ENCODE measurements at regions not wholly inside any gene's neighbourhood (a gene's known extent, or its start where the extent isn't known, plus 50 kb on each side); places are given as distances from the start of the nearest gene placed in this dataset.

- no peaks in the 10 kb centered on the region for H3K79me2 ChIP-seq (ENCODE audit: insufficient read depth, low read depth, low read length)
- no peak overlapping the region for H2AFZ ChIP-seq (ENCODE audit: low read length)
These were observed 173.2 kb downstream of the AREG start for GRCh38 chr4:74618166-74618565.

GRCh38 chr4:74618659-74619058 lies 173.7 kb downstream of the AREG start:
- BruUV-seq (replicated peaks), result no TSS peak
- CTCF ChIA-PET (ENCODE audit: unreplicated experiment), result no interaction called here
- no peak overlapping the region for H3K4me2 ChIP-seq (ENCODE audit: low read length)

More at GRCh38 chr4:74618166-74618565, 173.2 kb downstream of the AREG start:
- Histone ChIP-seq H3K4me3 (ENCODE audit: low read depth, low read length, poor library complexity, severe bottlenecking) (no peak overlapping the region), H3K9me3 (ENCODE audit: low read length) (no peaks in the 10 kb centered on the region), H3K4me2 (ENCODE audit: low read length) (no peak overlapping the region), H4K20me1 (ENCODE audit: insufficient read depth, low read length) (no peaks in the 10 kb centered on the region), H3K27ac (ENCODE audit: low read depth, low read length, poor library complexity, severe bottlenecking) (no peak overlapping the region), H3K9me2 (ENCODE audit: insufficient read depth, low read length) (no peaks in the 10 kb centered on the region), H3K4me1 (ENCODE audit: insufficient read depth, low read length, poor library complexity, severe bottlenecking) (no peaks in the 10 kb centered on the region), H3K36me3 (ENCODE audit: insufficient read depth, low read length) (no peaks in the 10 kb centered on the region)
- intact Hi-C loops (cut with micrococcal nuclease; ENCODE audit: unreplicated experiment), result no loop called here
- no peak for DNase-seq (ENCODE audit: low spot score)
- no peak for TF ChIP-seq EZH2phosphoT487 (IDR thresholded peaks at IDR 0.05; ENCODE audit: borderline replicate concordance, low read depth, low read length)
- TF ChIP-seq CTCF (conservative IDR thresholded peaks at IDR 0.05; ENCODE audit: low read length), result no peak
- CTCF ChIA-PET (ENCODE audit: unreplicated experiment), result no interaction called here
- BruUV-seq (replicated peaks), result no TSS peak
- POLR2A ChIA-PET, result interaction anchor here (0.7 kb wide), 1 partner anchor 1013 kb away, joined by 3 read pairs; no protein-coding TSS in a partner anchor

More at GRCh38 chr4:74618659-74619058, 173.7 kb downstream of the AREG start:
- no peak for TF ChIP-seq CTCF (conservative IDR thresholded peaks at IDR 0.05; ENCODE audit: low read length)
- no peak for TF ChIP-seq EZH2phosphoT487 (IDR thresholded peaks at IDR 0.05; ENCODE audit: borderline replicate concordance, low read depth, low read length)
- no peaks in the 10 kb centered on the region for H3K36me3 ChIP-seq (ENCODE audit: insufficient read depth, low read length)
- H2AFZ ChIP-seq (ENCODE audit: low read length), result no peak overlapping the region
- POLR2A ChIA-PET, result interaction anchor here (0.7 kb wide), 1 partner anchor 1012 kb away, joined by 3 read pairs; no protein-coding TSS in a partner anchor
- intact Hi-C loops (cut with micrococcal nuclease; ENCODE audit: unreplicated experiment), result no loop called here
- H3K4me3 ChIP-seq (ENCODE audit: low read depth, low read length, poor library complexity, severe bottlenecking), result no peak overlapping the region
- no peaks in the 10 kb centered on the region for H3K4me1 ChIP-seq (ENCODE audit: insufficient read depth, low read length, poor library complexity, severe bottlenecking)
- DNase-seq (ENCODE audit: low spot score), result no peak
- H3K79me2 ChIP-seq (ENCODE audit: insufficient read depth, low read depth, low read length), result no peaks in the 10 kb centered on the region
- no peaks in the 10 kb centered on the region for H3K9me3 ChIP-seq (ENCODE audit: low read length)
- H4K20me1 ChIP-seq (ENCODE audit: insufficient read depth, low read length), result no peaks in the 10 kb centered on the region
- H3K9me2 ChIP-seq (ENCODE audit: insufficient read depth, low read length), result no peaks in the 10 kb centered on the region
- no peak overlapping the region for H3K27ac ChIP-seq (ENCODE audit: low read depth, low read length, poor library complexity, severe bottlenecking)

Measured in OCI-LY7 (cell line).